ENCODE measurements at regions not wholly inside any gene's neighbourhood (a gene's known extent, or its start where the extent isn't known, plus 50 kb on each side); places are given as distances from the start of the nearest gene placed in this dataset.

- no peak overlapping the region for H3K4me2 ChIP-seq (ENCODE audit: low read depth, low read length)
- H3K36me3 ChIP-seq (replicated peaks; ENCODE audit: insufficient read depth, low read length), result no peaks in the 10 kb centered on the region
- no peaks in the 10 kb centered on the region for H3K9me2 ChIP-seq (replicated peaks; ENCODE audit: insufficient read depth, low read length)
- no peak overlapping the region for H3K4me3 ChIP-seq (ENCODE audit: low read length)
- no peak for TF ChIP-seq CTCF (IDR thresholded peaks at IDR 0.05; ENCODE audit: low read length)
- TF ChIP-seq EZH2phosphoT487 (IDR thresholded peaks at IDR 0.05; ENCODE audit: low read length), result no peak
- no peak for TF ChIP-seq EZH2 (optimal IDR thresholded peaks at IDR 0.05; ENCODE audit: low read depth, low read length)
- H3K9me3 ChIP-seq (replicated peaks; ENCODE audit: insufficient read depth, low read length), result no peaks in the 10 kb centered on the region
- H3K79me2 ChIP-seq (ENCODE audit: low read length), result no peaks in the 10 kb centered on the region
- H3F3A ChIP-seq (ENCODE audit: insufficient read depth, low read length), result no peaks in the 10 kb centered on the region
- peaks cover 8% of the 10 kb centered on the region for H3K4me1 ChIP-seq (ENCODE audit: low read length)
- no peak overlapping the region for H3K27ac ChIP-seq (ENCODE audit: low read length)
- H3K9ac ChIP-seq (ENCODE audit: low read length), result no peak overlapping the region
- DNase-seq, result peak; percentile 51
- H3K27me3 ChIP-seq (replicated peaks; ENCODE audit: insufficient read depth, low read length), result peaks cover 26% of the 10 kb centered on the region
- no peaks in the 10 kb centered on the region for H4K20me1 ChIP-seq (ENCODE audit: insufficient read depth, low read length)
- no peak overlapping the region for H2AFZ ChIP-seq (ENCODE audit: low read length)
These were observed 99.7 kb upstream of the SYT13 start for GRCh38 chr11:45385844-45386243.

GRCh38 chr11:45385423-45385822, 99.3 kb upstream of the SYT13 start:
- no peak for TF ChIP-seq EZH2phosphoT487 (IDR thresholded peaks at IDR 0.05; ENCODE audit: low read length)
- no peak for TF ChIP-seq CTCF (IDR thresholded peaks at IDR 0.05; ENCODE audit: low read length)
- TF ChIP-seq EZH2 (optimal IDR thresholded peaks at IDR 0.05; ENCODE audit: low read depth, low read length), result no peak
- Histone ChIP-seq H3F3A (ENCODE audit: insufficient read depth, low read length) (no peaks in the 10 kb centered on the region), H3K27ac (ENCODE audit: low read length) (no peak overlapping the region), H3K4me3 (ENCODE audit: low read length) (no peak overlapping the region), H3K27me3 (replicated peaks; ENCODE audit: insufficient read depth, low read length) (peaks cover 26% of the 10 kb centered on the region), H3K4me1 (ENCODE audit: low read length) (peaks cover 8% of the 10 kb centered on the region), H4K20me1 (ENCODE audit: insufficient read depth, low read length) (no peaks in the 10 kb centered on the region), H3K9ac (ENCODE audit: low read length) (no peak overlapping the region), H3K79me2 (ENCODE audit: low read length) (no peaks in the 10 kb centered on the region), H3K9me3 (replicated peaks; ENCODE audit: insufficient read depth, low read length) (no peaks in the 10 kb centered on the region), H2AFZ (ENCODE audit: low read length) (no peak overlapping the region), H3K9me2 (replicated peaks; ENCODE audit: insufficient read depth, low read length) (no peaks in the 10 kb centered on the region), H3K4me2 (ENCODE audit: low read depth, low read length) (no peak overlapping the region), H3K36me3 (replicated peaks; ENCODE audit: insufficient read depth, low read length) (no peaks in the 10 kb centered on the region)
- no peak for DNase-seq

GRCh38 chr11:45384711-45385241, 98.6 kb upstream of the SYT13 start:
- DNase-seq, result no peak
- Histone ChIP-seq H3K36me3 (replicated peaks; ENCODE audit: insufficient read depth, low read length) (no peaks in the 10 kb centered on the region), H2AFZ (ENCODE audit: low read length) (no peak overlapping the region), H3F3A (ENCODE audit: insufficient read depth, low read length) (no peaks in the 10 kb centered on the region), H3K9me3 (replicated peaks; ENCODE audit: insufficient read depth, low read length) (no peaks in the 10 kb centered on the region), H3K4me3 (ENCODE audit: low read length) (no peak overlapping the region), H3K4me1 (ENCODE audit: low read length) (peaks cover 8% of the 10 kb centered on the region), H3K9me2 (replicated peaks; ENCODE audit: insufficient read depth, low read length) (no peaks in the 10 kb centered on the region), H3K79me2 (ENCODE audit: low read length) (no peaks in the 10 kb centered on the region), H3K27me3 (replicated peaks; ENCODE audit: insufficient read depth, low read length) (peaks cover 26% of the 10 kb centered on the region), H3K9ac (ENCODE audit: low read length) (no peak overlapping the region), H4K20me1 (ENCODE audit: insufficient read depth, low read length) (no peaks in the 10 kb centered on the region), H3K4me2 (ENCODE audit: low read depth, low read length) (no peak overlapping the region), H3K27ac (ENCODE audit: low read length) (no peak overlapping the region)
- no peak for TF ChIP-seq EZH2 (optimal IDR thresholded peaks at IDR 0.05; ENCODE audit: low read depth, low read length)
- no peak for TF ChIP-seq EZH2phosphoT487 (IDR thresholded peaks at IDR 0.05; ENCODE audit: low read length)
- no peak for TF ChIP-seq CTCF (IDR thresholded peaks at IDR 0.05; ENCODE audit: low read length)

Data from MM.1S (cell line).